ENCODE measurements at regions not wholly inside any gene's neighbourhood (a gene's known extent, or its start where the extent isn't known, plus 50 kb on each side); places are given as distances from the start of the nearest gene placed in this dataset.

- no peak for DNase-seq (ENCODE audit: low read depth)
Measured at GRCh38 chr12:38977132-38977531, 71.7 kb upstream of the CPNE8 start.

GRCh38 chr12:38969706-38970105, 64.3 kb upstream of the CPNE8 start:
- DNase-seq (ENCODE audit: low read depth), result no peak

- no peak for DNase-seq (ENCODE audit: low read depth)
Measured at GRCh38 chr12:38961683-38962082, 56.3 kb upstream of the CPNE8 start.

GRCh38 chr12:38961012-38961411, 55.6 kb upstream of the CPNE8 start:
- no peak for DNase-seq (ENCODE audit: low read depth)

- DNase-seq (ENCODE audit: low read depth), result no peak
Measured at GRCh38 chr12:38956337-38956736, 50.9 kb upstream of the CPNE8 start.

All from RPMI7951 (cell line).